ENCODE measurements at regions not wholly inside any gene's neighbourhood (a gene's known extent, or its start where the extent isn't known, plus 50 kb on each side); places are given as distances from the start of the nearest gene placed in this dataset.

DNA sequence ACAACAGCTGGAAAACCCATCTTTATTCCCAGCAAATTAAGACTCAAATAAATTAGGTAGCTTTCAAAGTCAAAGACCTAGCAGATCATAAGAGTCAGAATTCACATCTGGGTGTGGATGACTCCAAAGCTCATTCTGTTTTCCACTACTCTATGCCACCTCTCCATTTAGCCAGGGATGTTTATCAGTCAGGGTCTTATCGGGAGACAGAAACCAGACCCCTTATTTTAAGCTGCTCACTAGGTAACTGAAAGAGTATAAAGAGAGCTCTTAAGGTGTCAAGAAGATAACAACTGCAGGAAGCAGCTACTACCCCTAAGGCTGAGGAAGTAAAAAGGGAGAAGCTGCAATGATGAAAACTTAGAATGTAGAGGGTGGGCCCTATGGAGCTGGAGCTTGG is 333.7 kb upstream of the KLF3 start:
- Histone ChIP-seq H3K79me2 (ENCODE audit: control insufficient read depth, insufficient read depth, low read length) (no peaks in the 10 kb centered on the region), H3K27me3 (ENCODE audit: control insufficient read depth in 2 of 2, insufficient read depth in 2 of 2, low read length in 2 of 2) (no peaks in the 10 kb centered on the region), H4K20me1 (replicated peaks; ENCODE audit: control insufficient read depth, insufficient read depth, low read length) (no peaks in the 10 kb centered on the region), H2AFZ (ENCODE audit: low read depth, low read length) (peak overlapping the region; percentile 24), H3K36me3 (ENCODE audit: control insufficient read depth, insufficient read depth, low read length) (no peaks in the 10 kb centered on the region), H3K4me1 (replicated peaks in 1 of 2; ENCODE audit: control insufficient read depth in 2 of 2, insufficient read depth in 2 of 2, low read length in 2 of 2) (peaks cover 18 to 32% of the 10 kb centered on the region in 2 experiments), H3K4me2 (ENCODE audit: insufficient read depth, low read length) (no peak overlapping the region), H3K9me1 (ENCODE audit: control insufficient read depth, insufficient read depth, low read length) (no peaks in the 10 kb centered on the region), H3K27ac (ENCODE audit: extremely low read depth, low read depth, low read length) (no peak overlapping the region), H3K4me3 (no peak overlapping the region), H3K9me3 (replicated peaks; ENCODE audit: control insufficient read depth, insufficient read depth, low read depth, low read length) (peaks cover 12% of the 10 kb centered on the region), H3K9ac (ENCODE audit: insufficient read depth in 1 of 2, low read depth in 2 of 2, low read length in 2 of 2) (no peak overlapping the region)
- no peak for DNase-seq (ENCODE audit: extremely low read depth in 1 of 4, low spot score in 3 of 4)
- no TSS peak for BruUV-seq (replicated peaks)
- CTCF ChIA-PET (ENCODE audit: low intra/inter-chr PET ratio): no interaction called here
- POLR2A ChIA-PET: interaction anchor here (1.1 kb wide), 1 partner anchor 337 kb away, joined by 3 read pairs; no protein-coding TSS in a partner anchor
- ATAC-seq: no peak
- no peak for FAIRE-seq
- TF ChIP-seq SPI1 (IDR thresholded peaks at IDR 0.05; ENCODE audit: borderline replicate concordance, low read depth, low read length) (peak; percentile 20; the same call in 1 of the 2 replicates), RHOXF2B (CRISPR knock-in tag; conservative IDR thresholded peaks at IDR 0.05) (no peak), ZC3H8 (IDR thresholded peaks at IDR 0.05) (no peak), ZNF134 (CRISPR knock-in tag; conservative IDR thresholded peaks at IDR 0.05) (no peak), GTF2A2 (tag; IDR thresholded peaks at IDR 0.05) (no peak), MYBL2 (IDR thresholded peaks at IDR 0.05; ENCODE audit: low read depth) (no peak), MYBL2 (CRISPR knock-in tag; IDR thresholded peaks at IDR 0.05; ENCODE audit: borderline replicate concordance) (no peak), ZNF561 (CRISPR knock-in tag; conservative IDR thresholded peaks at IDR 0.05) (no peak), SMAD3 (CRISPR knock-in tag; conservative IDR thresholded peaks at IDR 0.05) (no peak), BRD4 (IDR thresholded peaks at IDR 0.05) (no peak), CREM (IDR thresholded peaks at IDR 0.05; ENCODE audit: low read depth) (no peak), CBFA2T2 (conservative IDR thresholded peaks at IDR 0.05) (0 out of 2 replicates have a peak, but pooled peaks have one; percentile 11), RBM25 (IDR thresholded peaks at IDR 0.05; ENCODE audit: low read depth, low read length, severe bottlenecking) (no peak), ZNF696 (CRISPR knock-in tag; conservative IDR thresholded peaks at IDR 0.05) (no peak)
- TF ChIP-seq, protein P1, sequence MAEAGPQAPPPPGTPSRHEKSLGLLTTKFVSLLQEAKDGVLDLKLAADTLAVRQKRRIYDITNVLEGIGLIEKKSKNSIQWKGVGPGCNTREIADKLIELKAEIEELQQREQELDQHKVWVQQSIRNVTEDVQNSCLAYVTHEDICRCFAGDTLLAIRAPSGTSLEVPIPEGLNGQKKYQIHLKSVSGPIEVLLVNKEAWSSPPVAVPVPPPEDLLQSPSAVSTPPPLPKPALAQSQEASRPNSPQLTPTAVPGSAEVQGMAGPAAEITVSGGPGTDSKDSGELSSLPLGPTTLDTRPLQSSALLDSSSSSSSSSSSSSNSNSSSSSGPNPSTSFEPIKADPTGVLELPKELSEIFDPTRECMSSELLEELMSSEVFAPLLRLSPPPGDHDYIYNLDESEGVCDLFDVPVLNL (CRISPR knock-in tag; IDR thresholded peaks at IDR 0.05; ENCODE audit: low read depth): no peak
- in situ Hi-C loops (cut with MboI) (no loop called here), intact Hi-C loops (cut with micrococcal nuclease) (no loop called here)
- 8% methylated on average over 1 of the region's 1 CpG for WGBS (ENCODE audit: insufficient coverage, low coverage, missing lambda C conversion rate)

All from K562 (cell line).